ENCODE measurements at regions not wholly inside any gene's neighbourhood (a gene's known extent, or its start where the extent isn't known, plus 50 kb on each side); places are given as distances from the start of the nearest gene placed in this dataset.
A peak's percentile ranks its signal among the peaks of the same experiment; 100 is the strongest.

- no peak for DNase-seq (ENCODE audit: low read depth)
Measured at GRCh38 chr15:61798631-61799030, 261.6 kb downstream of the VPS13C start.

GRCh38 chr15:61796056-61796455, 264.2 kb downstream of the VPS13C start:
- peak; percentile 3 for DNase-seq (ENCODE audit: low read depth)

GRCh38 chr15:61794881-61795280, 265.4 kb downstream of the VPS13C start:
- DNase-seq (ENCODE audit: low read depth) = peak; percentile 2

GRCh38 chr15:61794276-61794675, 266.0 kb downstream of the VPS13C start:
- DNase-seq (ENCODE audit: low read depth) = no peak

DNA sequence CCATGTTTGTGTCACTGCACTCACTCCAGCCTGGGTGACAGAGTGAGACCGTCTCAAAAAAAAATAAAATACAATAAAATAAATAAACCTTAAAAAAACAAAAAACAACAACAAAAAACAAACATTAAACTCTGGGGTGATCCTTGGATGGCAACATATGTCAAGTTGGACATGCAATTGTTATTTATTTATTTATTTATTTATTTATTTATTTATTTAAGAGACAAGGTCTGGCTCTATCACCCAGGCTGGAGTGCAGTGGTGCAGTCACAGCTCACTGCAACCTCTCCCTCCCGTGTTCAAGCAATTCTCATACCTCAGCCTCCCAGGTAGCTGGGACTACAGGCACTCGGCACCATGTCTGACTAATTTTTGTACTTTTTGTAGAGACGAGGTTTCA, 275.5 kb downstream of the VPS13C start:
- DNase-seq (ENCODE audit: low read depth) = no peak

DNA sequence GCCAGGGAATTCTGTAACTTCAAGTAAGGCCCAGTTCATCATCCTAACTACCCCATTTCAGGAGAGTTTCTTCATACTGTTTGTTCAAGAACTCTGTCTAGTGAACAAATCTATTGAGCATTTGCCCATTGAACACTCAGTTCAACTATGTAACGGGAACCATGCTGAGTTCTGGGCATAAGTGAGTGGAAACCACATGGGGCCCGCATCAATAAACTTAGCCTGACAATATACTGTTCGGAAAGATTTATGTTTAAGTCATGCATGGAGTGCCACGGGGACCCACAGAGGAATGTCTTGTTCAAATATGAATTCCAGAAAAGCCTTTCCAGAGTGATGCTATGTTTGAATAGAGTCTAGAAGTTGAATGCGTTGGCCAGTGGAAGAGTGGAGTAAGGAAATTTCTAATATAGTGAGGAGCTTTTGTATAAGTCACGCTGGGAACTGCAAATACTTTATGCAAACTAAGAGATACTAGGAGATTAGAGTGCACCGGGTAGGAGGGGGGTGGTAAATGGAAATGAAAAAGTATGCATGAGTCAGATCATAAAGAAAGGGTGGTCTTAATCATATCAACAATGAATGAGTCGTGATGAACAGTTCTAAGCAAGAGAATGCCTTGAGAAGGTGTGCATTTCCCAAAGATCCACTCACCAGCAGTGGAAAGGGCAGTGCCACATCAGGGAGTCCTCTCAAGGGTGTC, 279.8 kb downstream of the VPS13C start:
- no peak for DNase-seq (ENCODE audit: low read depth)

DNA sequence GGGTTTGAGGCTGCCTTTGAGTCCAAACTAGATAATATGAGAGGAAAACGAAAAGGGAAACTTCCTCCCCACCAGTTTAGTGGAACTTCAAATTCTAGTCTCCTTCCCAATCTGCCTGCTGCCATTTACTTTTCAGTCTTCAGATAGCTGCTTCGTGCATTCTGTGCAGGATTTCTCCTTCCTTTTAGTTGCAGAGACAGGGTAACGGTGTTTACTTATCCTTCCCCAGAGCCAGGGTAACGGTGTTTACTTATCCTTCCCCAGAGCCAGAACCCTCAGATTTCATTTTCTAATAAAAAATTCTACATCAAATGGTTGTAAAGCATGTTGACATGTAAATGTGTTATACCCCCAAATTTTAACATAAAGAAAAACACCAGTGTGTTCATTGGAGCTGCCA, 282.6 kb downstream of the VPS13C start:
- DNase-seq (ENCODE audit: low read depth) = no peak

GRCh38 chr15:61769557-61769956, 290.7 kb downstream of the VPS13C start:
- no peak for DNase-seq (ENCODE audit: low read depth)

DNA sequence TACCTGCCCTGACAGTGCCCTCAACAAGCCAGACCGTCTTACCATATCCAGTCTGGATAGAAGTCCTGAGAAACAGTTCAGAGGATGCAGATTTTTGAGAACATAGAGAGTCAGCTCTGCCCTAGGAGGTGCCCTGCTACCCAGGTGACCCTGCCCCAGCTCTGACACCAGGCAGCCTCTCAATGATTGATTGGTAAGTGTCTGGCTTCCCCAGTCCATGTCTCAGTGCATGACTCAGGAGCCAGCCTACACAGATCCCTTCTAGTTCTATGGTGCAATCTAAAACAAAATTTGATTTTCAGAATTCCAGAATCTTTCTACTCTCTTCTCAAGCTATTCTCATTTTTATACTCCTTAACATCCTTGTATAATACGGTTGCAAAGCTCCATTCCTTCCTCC, 292.1 kb downstream of the VPS13C start:
- no peak for DNase-seq (ENCODE audit: low read depth)

DNA sequence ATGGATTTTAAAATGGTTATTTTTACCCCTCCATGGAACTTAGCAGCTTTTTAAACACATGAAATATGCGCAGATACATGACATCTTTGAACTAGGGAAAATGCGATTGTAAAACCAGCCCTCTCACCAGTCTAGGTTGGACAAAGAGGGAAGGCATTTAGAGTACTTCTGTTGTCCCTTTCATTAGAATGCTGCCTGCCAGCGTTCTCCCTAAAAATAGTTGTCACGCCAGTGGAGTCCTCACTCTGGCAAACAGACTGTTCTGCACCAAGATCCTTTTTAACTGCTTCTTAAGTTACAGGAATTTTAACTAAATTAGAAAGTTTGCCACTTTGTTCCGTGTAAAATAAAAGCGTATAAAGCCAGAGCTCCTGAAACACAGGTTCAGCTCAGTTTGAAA, 295.3 kb downstream of the VPS13C start:
- DNase-seq (ENCODE audit: low read depth) = no peak

- no peak for DNase-seq (ENCODE audit: low read depth)
Measured at GRCh38 chr15:61764141-61764540, 296.1 kb downstream of the VPS13C start.

DNA sequence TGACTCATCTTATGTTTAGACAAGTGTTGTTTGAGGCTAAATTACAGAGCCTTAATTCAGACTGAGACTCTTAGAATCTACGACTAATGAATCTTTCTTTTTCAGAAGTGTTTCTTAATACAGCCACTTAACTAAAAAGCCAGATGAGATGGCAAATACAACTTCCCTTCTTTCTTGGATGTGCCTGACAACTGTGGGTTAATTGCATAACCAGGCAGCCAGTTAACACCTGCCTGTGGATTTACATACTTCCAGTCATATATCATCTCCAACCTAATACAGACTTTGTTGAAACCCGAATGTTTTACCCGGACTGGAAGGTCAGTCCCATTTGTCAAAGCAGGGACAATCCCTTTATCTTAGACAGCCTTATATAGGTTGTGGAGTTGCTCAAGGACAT, 297.6 kb downstream of the VPS13C start:
- no peak for DNase-seq (ENCODE audit: low read depth)

DNA sequence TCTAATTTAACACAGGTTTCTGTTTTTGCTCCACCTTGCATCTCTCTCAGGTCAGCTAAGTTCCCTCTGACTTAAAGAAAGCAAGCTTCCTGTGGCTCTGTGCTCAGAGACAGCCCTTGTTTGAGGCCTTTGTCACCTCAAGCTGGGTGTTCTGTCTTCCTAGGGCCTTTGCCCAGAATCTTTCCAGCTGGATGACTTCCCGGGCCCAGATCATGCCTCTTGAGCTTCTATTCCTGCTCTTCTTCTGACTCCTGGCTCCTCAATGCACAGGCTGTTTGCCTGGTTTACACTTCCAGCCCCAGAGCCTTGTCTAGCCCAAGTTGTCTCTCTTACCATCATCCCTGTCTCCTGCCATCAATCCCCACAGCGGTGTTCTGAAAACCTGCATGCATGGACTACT, 300.6 kb downstream of the VPS13C start:
- DNase-seq (ENCODE audit: low read depth) = no peak

DNA sequence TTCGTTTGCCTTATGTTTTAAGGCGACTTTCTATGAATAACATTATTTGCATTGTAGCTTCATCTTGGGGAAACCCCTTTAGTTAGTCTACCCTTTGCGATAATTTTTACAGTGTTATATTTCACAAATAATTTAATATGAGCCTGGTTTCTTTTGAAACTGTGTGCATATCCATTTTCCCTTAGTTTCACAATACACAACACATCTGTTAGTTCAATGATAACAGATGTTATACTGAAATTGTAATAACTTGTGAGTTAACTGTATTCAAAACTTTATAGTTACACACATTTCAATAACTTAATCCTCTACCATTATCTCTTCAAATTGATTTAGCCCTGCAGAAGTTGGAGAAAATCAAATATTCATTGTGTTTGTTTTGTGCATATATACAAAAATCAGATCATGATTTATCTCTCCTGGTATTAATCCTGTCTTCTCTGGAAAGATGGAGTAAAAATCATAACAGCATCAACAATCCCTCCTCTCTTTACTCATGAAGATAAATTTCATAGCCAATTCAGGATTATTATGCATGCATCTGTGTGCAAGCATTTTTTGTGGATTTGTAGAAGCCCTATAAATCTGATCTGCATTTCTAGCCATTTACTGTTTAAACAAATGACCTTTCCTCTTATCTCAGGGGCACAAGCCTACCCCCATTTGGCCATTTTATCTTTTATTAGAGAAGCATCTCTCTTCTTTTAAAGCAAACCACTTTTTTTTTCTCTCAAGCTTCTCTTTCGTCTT, 304.0 kb downstream of the VPS13C start:
- no peak for DNase-seq (ENCODE audit: low read depth)

- DNase-seq (ENCODE audit: low read depth) = no peak
Measured at GRCh38 chr15:61755467-61755866, 304.8 kb downstream of the VPS13C start.

GRCh38 chr15:61753018-61753710, 307.1 kb downstream of the VPS13C start:
- no peak for DNase-seq (ENCODE audit: low read depth)

DNA sequence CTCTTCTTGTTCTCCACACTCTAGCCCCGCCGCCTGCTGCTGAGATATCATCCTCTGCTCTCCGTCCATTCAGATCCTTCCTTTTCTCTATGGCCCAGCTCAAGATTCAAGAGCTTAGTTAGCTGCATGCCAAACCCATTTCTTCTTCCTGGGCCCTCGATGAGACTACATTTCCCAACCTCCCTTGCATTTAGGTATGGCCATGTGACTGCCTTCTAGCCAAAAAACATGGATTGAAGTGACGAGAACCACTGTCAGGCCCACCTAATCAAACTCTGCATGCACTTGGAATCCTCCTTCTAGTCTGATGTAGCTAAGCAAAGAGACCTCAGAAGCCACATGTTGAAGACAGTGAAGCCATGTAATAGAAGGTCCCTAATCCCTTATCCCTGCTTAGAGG, 308.2 kb downstream of the VPS13C start:
- no peak for DNase-seq (ENCODE audit: low read depth)

DNA sequence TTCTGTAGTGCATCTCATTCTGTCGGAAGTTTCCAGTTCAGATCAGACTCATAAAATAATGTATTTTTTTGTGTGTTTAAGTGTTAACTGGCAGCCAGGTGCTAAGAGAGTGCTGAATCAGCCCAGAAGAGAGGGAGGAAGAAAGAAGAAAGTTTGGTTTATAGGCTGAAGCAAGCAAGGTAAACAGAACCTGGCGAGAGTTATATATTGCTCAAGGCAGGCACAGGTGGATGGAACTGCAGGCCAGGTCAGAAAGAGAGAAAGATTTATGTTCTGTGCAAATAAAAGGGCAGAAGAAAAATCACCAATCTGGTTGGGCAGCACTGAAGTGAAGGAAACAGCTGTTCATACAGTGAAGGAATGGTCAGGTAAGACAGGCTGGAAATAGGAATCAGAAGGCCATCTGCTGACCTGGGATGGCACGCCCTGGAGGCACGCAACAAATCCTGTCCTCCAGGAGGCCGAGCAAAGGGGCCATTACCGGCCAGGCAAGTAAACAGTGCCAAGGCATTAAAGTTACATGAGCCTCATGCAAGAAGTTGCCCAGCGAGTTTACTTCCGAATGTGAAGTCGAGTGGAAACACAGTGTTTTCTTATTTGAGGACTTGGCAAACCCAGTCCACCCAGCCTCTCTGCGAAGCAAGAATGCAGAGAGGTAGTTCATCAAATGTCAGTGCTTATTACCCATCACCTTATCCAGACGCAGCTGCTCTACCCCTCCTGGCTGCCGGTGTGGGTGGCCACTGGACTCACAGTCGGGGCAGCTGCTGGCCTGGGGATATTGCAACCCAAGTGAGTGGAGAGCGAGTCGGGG, 309.8 kb downstream of the VPS13C start:
- no peak for DNase-seq (ENCODE audit: low read depth)

- peak; percentile 2 for DNase-seq (ENCODE audit: low read depth)
Measured at GRCh38 chr15:61749169-61749568, 311.1 kb downstream of the VPS13C start.

GRCh38 chr15:61748529-61748928, 311.7 kb downstream of the VPS13C start:
- DNase-seq (ENCODE audit: low read depth) = peak; percentile 4

DNA sequence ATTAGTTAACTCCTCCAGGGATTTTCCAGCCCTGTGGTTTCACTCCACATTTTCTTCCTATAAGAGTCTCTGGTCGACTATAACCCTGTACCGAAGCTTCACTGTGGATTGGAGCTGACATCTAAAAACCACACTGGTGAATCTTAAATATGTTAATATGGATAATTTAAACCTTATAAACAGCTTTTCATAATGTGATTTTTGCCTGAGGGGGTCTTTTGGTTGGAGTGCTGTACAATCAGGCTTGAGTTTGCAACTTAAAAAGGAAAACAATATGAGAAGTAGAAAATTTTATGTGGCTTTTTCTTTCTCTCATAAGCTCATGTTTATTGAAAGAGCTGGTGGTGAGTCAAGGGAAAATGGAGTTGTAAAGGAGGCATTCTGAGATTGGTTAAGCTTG, 313.7 kb downstream of the VPS13C start:
- no peak for DNase-seq (ENCODE audit: low read depth)

DNA sequence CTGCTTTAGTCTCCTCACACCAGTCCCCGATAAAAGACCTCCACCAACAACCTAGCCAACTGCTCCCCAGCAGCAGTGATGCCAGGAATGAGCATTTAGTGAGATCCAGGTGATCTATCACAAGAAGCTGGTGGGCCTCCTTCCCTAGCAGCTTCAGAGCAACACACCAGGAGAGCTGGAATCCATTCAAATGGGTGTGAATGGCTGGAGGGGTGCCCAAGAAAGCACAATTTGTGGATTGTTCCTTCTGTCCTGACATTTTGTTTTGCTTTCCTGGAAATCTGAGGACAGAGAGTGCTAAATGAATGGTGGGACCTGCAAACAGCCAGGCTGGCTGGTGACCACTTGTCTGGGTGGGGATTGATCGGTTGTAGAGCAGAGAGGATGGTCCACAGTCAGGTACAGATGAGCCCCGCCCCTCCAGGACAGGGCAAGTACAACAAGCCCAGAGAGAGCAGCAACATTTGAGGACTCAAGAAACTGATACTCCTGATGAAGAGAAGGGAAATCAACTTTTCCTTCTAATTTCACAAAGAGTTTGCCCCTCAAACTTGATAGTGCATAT, 316.8 kb downstream of the VPS13C start:
- DNase-seq (ENCODE audit: low read depth) = no peak
